ENCODE measurements at regions not wholly inside any gene's neighbourhood (a gene's known extent, or its start where the extent isn't known, plus 50 kb on each side); places are given as distances from the start of the nearest gene placed in this dataset.

DNA sequence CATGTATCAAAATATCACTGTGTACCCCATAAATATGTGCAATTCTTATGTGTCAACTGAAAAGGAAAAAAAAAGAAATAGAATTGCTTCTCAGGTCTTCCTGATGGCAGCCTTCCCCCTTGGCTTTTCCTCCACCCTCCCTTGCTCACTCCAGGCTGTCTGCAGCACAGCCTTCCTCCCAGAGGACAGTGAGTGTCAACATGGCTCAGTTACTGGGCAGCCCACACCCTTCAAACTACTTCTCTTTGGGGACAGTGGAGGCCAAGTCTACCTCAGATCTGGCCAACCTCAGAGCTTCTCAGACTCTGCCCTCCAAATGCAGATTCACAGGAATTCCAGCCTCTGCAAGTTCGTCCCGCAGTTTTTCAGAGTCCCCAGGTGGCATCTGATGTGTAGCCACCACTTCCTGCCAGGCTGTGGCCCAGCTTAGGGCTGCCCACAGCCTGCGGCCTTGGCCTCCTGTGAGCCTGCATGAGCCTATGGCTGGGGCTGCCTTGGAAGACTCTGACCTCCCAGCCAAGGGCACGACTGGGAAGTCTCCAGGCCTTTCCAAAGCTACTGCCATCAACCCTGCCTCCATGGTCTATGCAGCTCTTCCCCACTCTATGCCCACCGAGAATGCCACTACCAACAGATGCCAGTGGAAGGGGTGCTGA is 148.0 kb upstream of the PWP1 start:
- H3K36me3 Mint-ChIP-seq (ENCODE audit: low read depth) = no peaks in the 10 kb centered on the region
- no peaks in the 10 kb centered on the region for H3K4me1 Mint-ChIP-seq (ENCODE audit: low read depth)
- peaks cover 10% of the 10 kb centered on the region for H3K27me3 Mint-ChIP-seq (ENCODE audit: low read depth)
- DNase-seq (ENCODE audit: low spot score) = no peak
- TF ChIP-seq, protein P1, sequence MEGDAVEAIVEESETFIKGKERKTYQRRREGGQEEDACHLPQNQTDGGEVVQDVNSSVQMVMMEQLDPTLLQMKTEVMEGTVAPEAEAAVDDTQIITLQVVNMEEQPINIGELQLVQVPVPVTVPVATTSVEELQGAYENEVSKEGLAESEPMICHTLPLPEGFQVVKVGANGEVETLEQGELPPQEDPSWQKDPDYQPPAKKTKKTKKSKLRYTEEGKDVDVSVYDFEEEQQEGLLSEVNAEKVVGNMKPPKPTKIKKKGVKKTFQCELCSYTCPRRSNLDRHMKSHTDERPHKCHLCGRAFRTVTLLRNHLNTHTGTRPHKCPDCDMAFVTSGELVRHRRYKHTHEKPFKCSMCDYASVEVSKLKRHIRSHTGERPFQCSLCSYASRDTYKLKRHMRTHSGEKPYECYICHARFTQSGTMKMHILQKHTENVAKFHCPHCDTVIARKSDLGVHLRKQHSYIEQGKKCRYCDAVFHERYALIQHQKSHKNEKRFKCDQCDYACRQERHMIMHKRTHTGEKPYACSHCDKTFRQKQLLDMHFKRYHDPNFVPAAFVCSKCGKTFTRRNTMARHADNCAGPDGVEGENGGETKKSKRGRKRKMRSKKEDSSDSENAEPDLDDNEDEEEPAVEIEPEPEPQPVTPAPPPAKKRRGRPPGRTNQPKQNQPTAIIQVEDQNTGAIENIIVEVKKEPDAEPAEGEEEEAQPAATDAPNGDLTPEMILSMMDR (IDR thresholded peaks at IDR 0.05) = no peak
- no peak overlapping the region for H3K4me3 Mint-ChIP-seq (ENCODE audit: unreplicated experiment)
- H3K9me3 Mint-ChIP-seq (ENCODE audit: low read depth) = peaks cover 7% of the 10 kb centered on the region
- H3K27ac Mint-ChIP-seq (ENCODE audit: unreplicated experiment) = no peak overlapping the region

DNA sequence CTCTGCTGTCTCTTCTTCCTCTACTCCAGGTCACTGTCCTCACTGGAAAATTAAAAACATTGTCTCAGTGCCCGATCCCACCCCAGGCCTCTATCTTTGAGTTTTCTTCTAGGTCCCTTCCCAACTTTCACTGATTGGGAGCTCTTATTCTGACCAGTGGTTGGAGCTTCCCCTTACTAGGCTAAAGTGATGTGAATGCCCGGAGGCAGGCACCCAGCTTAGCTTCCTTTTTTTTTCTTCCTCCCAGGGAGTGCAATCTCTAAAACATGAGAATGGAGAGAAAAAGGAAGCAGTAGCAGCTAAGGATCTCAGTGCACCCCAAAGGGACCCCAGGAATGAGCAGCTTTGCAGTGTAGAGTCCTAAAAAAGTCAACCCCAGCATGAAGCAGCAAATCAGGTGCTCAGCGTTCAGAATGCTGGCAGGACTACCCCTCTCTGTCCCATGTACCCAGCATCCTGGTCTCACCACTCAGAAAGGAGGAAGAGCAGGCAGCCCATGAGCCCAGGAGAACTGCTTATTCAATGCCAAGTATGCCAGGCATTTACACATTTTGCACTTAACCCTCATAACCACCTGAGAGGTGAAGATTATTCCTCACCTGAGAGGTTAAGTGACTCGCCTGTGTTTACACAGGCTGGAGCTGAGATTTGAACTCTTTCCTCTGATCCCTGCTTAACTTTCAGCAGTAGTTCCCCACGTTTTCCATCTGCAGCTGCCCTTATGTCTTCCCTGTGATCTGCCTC is 146.2 kb upstream of the PWP1 start:
- Mint-ChIP-seq H3K4me1 (ENCODE audit: low read depth) (no peaks in the 10 kb centered on the region), H3K27me3 (ENCODE audit: low read depth) (peaks cover 6% of the 10 kb centered on the region), H3K36me3 (ENCODE audit: low read depth) (no peaks in the 10 kb centered on the region), H3K9me3 (ENCODE audit: low read depth) (no peaks in the 10 kb centered on the region), H3K27ac (ENCODE audit: unreplicated experiment) (no peak overlapping the region), H3K4me3 (ENCODE audit: unreplicated experiment) (no peak overlapping the region)
- no peak for DNase-seq (ENCODE audit: low spot score)
- TF ChIP-seq, protein P1 (IDR thresholded peaks at IDR 0.05) = no peak

DNA sequence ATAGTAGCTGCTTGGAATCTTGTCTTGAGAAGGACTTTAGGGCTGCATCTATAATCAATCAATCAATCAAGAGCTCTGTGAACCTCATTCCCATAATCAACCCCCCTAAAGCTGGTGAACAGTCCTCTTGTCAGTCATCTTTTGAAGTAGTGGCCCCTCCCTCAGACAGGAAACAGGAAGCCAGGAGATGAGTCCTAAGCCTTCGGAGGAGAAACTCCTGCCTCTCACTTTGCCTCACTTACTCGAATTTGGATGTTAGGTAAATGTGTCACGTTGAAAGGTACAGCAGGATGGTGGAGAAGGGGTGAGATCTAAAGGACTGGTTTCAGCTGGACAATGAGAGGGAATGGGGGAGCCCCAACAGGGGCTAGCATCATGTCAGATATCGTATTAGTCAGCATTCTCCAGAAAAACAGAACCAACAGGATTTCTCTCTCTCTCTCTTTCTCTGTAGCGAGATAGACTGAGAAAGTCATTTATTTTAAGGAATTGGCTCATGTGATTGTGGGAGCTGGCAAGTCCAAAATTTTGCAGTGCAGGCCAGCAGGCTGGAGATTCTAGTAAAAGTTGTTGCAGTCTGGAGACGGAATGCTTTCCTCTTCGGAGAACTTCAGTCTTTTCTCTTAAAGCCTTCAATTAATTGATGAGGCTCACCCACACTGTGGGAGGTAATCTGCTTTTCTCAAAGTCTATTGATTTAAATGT is 144.4 kb upstream of the PWP1 start:
- TF ChIP-seq, protein P1 (IDR thresholded peaks at IDR 0.05) = no peak
- H3K4me3 Mint-ChIP-seq (ENCODE audit: unreplicated experiment) = no peak overlapping the region

DNA sequence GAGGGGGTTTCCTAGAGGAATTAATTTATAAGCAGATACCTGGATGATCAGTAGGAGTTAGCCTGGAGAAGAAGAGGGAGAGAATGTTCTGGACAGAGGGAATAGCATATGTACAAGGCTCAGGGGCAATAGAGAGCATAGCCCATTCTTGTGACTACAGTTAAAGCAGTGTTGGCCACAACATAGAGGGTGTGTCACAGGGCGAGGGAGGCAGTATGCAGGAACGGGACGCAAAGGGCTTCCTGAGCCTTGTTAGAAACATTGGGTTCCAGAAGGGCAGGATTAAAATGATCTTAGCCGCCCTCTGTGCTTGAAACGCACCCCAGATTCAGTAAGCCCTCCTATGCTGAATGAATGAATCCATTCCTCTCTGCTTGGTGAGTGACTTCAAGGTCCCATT is 142.2 kb upstream of the PWP1 start:
- Mint-ChIP-seq H3K9me3 (ENCODE audit: low read depth) (no peaks in the 10 kb centered on the region), H3K36me3 (ENCODE audit: low read depth) (no peaks in the 10 kb centered on the region), H3K27me3 (ENCODE audit: low read depth) (peaks cover 4% of the 10 kb centered on the region), H3K27ac (ENCODE audit: unreplicated experiment) (no peak overlapping the region), H3K4me3 (ENCODE audit: unreplicated experiment) (no peak overlapping the region), H3K4me1 (ENCODE audit: low read depth) (no peaks in the 10 kb centered on the region)
- TF ChIP-seq, protein P1 (IDR thresholded peaks at IDR 0.05) = no peak
- DNase-seq (ENCODE audit: low spot score) = no peak

More for the DNA sequence above, 144.4 kb upstream of the PWP1 start:
- Mint-ChIP-seq H3K9me3 (ENCODE audit: low read depth) (no peaks in the 10 kb centered on the region), H3K27ac (ENCODE audit: unreplicated experiment) (no peak overlapping the region), H3K36me3 (ENCODE audit: low read depth) (no peaks in the 10 kb centered on the region), H3K27me3 (ENCODE audit: low read depth) (peaks cover 3% of the 10 kb centered on the region), H3K4me1 (ENCODE audit: low read depth) (no peaks in the 10 kb centered on the region)
- DNase-seq (ENCODE audit: low spot score) = no peak

DNA sequence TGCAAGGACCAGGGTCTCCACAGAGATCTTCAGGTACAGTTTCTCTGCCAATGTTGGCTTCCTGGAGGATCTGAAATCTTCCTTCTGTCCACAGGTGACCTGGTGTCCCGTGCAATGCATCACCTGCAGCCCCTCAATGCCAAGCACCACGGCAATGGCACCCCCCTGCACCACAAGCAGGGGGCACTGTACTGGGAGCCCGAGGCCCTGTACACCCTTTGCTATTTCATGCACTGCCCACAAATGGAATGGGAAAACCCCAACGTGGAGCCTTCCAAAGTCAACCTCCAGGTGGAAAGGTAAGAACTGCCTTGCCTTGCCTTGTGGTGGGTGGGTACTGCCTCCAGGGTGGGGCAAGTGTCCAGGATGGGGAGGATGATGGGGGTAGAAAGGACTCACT is 141.8 kb upstream of the PWP1 start:
- DNase-seq (ENCODE audit: low spot score) = no peak

More for the DNA sequence above, 141.8 kb upstream of the PWP1 start:
- H3K27me3 Mint-ChIP-seq (ENCODE audit: low read depth) = peaks cover 4% of the 10 kb centered on the region
- peaks cover 1% of the 10 kb centered on the region for H3K9me3 Mint-ChIP-seq (ENCODE audit: low read depth)
- H3K36me3 Mint-ChIP-seq (ENCODE audit: low read depth) = no peaks in the 10 kb centered on the region
- H3K4me1 Mint-ChIP-seq (ENCODE audit: low read depth) = no peaks in the 10 kb centered on the region
- H3K4me3 Mint-ChIP-seq (ENCODE audit: unreplicated experiment) = no peak overlapping the region
- no peak overlapping the region for H3K27ac Mint-ChIP-seq (ENCODE audit: unreplicated experiment)
- TF ChIP-seq, protein P1 (IDR thresholded peaks at IDR 0.05) = no peak

All from chondrocyte (in vitro differentiated cells).